C4-2B (cell line): ENCODE measurements at regions not wholly inside any gene's neighbourhood (a gene's known extent, or its start where the extent isn't known, plus 50 kb on each side); places are given as distances from the start of the nearest gene placed in this dataset.

ENCODE experiments used
- ZFX ChIP-seq: fragments of 450-650 bp; IDR thresholded peaks from 2 replicates; pipeline ENCODE4 v1.6.1; 2017
- TF ChIP-seq, protein P1 (sequence below): fragments of 450-650 bp; conservative IDR thresholded peaks from 2 replicates; pipeline ENCODE4 v1.5.1; 2017; ENCODE audit warnings: mild to moderate bottlenecking

DNA sequence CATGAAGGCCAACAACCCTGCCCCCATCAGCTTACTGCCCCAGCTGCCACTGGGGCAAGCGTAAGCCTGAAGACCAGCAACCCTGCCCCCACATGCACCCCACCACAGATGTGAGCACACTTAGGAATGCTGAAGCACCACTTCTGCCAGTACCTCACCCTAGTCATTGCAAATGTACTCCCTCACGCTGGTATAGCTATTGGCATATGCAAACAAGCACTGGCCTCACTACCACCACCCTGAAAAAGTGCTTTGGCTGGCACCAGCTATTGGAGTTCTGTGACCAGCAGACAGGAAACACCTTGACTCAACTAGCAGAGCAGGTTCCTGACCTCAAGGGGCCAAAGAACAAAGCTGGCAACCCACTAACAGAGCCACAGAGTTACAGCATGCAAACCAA lies 534.4 kb upstream of the POU3F4 start:
- TF ChIP-seq, protein P1, sequence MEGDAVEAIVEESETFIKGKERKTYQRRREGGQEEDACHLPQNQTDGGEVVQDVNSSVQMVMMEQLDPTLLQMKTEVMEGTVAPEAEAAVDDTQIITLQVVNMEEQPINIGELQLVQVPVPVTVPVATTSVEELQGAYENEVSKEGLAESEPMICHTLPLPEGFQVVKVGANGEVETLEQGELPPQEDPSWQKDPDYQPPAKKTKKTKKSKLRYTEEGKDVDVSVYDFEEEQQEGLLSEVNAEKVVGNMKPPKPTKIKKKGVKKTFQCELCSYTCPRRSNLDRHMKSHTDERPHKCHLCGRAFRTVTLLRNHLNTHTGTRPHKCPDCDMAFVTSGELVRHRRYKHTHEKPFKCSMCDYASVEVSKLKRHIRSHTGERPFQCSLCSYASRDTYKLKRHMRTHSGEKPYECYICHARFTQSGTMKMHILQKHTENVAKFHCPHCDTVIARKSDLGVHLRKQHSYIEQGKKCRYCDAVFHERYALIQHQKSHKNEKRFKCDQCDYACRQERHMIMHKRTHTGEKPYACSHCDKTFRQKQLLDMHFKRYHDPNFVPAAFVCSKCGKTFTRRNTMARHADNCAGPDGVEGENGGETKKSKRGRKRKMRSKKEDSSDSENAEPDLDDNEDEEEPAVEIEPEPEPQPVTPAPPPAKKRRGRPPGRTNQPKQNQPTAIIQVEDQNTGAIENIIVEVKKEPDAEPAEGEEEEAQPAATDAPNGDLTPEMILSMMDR = no peak
- no peak for TF ChIP-seq ZFX
